Activated CD8-positive, alpha-beta T cell treated with anti-CD3 and anti-CD28 coated beads for 36 hours (primary cell): ENCODE measurements at regions not wholly inside any gene's neighbourhood (a gene's known extent, or its start where the extent isn't known, plus 50 kb on each side); places are given as distances from the start of the nearest gene placed in this dataset.

Experiments
- ATAC-seq: fragments of 200-7000 bp; cut with Tn5 transposase; one replicate; pipeline ENCODE4 v1.10.0; 2021; ENCODE audit warnings: mild to moderate bottlenecking, moderate library complexity
- CTCF ChIA-PET: fragments of 350-600 bp; sonication (Branson Sonifier 250); formaldehyde crosslinking; loops from one replicate; lab custom pipeline; 2021; ENCODE audit warnings: antibody characterized with exemption; lab: Charles Lee
- POLR2A ChIA-PET: fragments of 350-600 bp; sonication (Branson Sonifier 250); formaldehyde crosslinking; loops from one replicate; lab custom pipeline; 2021; ENCODE audit warnings: antibody characterized with exemption; lab: Charles Lee
- DNase-seq: peaks from one replicate; pipeline ENCODE4 v3.0.0-alpha.2; 2020
- H3K27ac Mint-ChIP-seq: one replicate; pipeline ENCODE4 v1.8.0; 2021; ENCODE audit warnings: mild to moderate bottlenecking, mixed read lengths
- H3K27me3 Mint-ChIP-seq: one replicate; pipeline ENCODE4 v1.8.0; 2021; ENCODE audit warnings: mixed read lengths
- H3K36me3 Mint-ChIP-seq: one replicate; pipeline ENCODE4 v1.8.0; 2021; ENCODE audit warnings: low read depth, mixed read lengths
- H3K4me1 Mint-ChIP-seq: one replicate; pipeline ENCODE4 v1.8.0; 2021; ENCODE audit warnings: low read depth, mixed read lengths
- H3K4me3 Mint-ChIP-seq: one replicate; pipeline ENCODE4 v1.8.0; 2021; ENCODE audit warnings: mild to moderate bottlenecking, moderate library complexity, mixed read lengths
- H3K9me3 Mint-ChIP-seq: one replicate; pipeline ENCODE4 v1.8.0; 2021; ENCODE audit warnings: mixed read lengths
- CTCF ChIP-seq: fragments of 200-600 bp; IDR thresholded peaks from one replicate; pipeline ENCODE4 v1.8.0; 2022; ENCODE audit warnings: antibody characterized with exemption, mild to moderate bottlenecking
- intact Hi-C: fragments of 100-400 bp; cut with micrococcal nuclease; formaldehyde crosslinking; loops from one replicate; pipeline ENCODE4 v1.10.0; 2022

- Mint-ChIP-seq H3K9me3 (no peaks in the 10 kb centered on the region), H3K27ac (no peak overlapping the region), H3K4me1 (no peaks in the 10 kb centered on the region), H3K27me3 (peaks cover 4% of the 10 kb centered on the region), H3K36me3 (no peaks in the 10 kb centered on the region), H3K4me3 (no peak overlapping the region)
- ATAC-seq (no peak), DNase-seq (no peak)
- no peak for TF ChIP-seq CTCF
- intact Hi-C loops: no loop called here
- ChIA-PET POLR2A (no interaction called here), CTCF (no interaction called here)
Observed at GRCh38 chr4:175973027-175973923, 92.4 kb upstream of the WDR17 start.

- Mint-ChIP-seq H3K4me3 (no peak overlapping the region), H3K9me3 (peaks cover 2% of the 10 kb centered on the region), H3K27ac (no peak overlapping the region), H3K4me1 (no peaks in the 10 kb centered on the region), H3K27me3 (peaks cover 2% of the 10 kb centered on the region), H3K36me3 (no peaks in the 10 kb centered on the region)
- CTCF ChIA-PET: no interaction called here
- intact Hi-C loops: no loop called here
- ATAC-seq: no peak
- TF ChIP-seq CTCF: no peak
- POLR2A ChIA-PET: no interaction called here
- DNase-seq: no peak
Observed at GRCh38 chr4:175983636-175984035, 82.0 kb upstream of the WDR17 start.

GRCh38 chr4:175986668-175987067 is 79.0 kb upstream of the WDR17 start:
- Mint-ChIP-seq H3K9me3 (peaks cover 2% of the 10 kb centered on the region), H3K27me3 (peaks cover 2% of the 10 kb centered on the region), H3K4me3 (no peak overlapping the region), H3K27ac (no peak overlapping the region), H3K4me1 (no peaks in the 10 kb centered on the region), H3K36me3 (no peaks in the 10 kb centered on the region)
- no peak for TF ChIP-seq CTCF
- DNase-seq (no peak), ATAC-seq (no peak)
- intact Hi-C loops: no loop called here
- POLR2A ChIA-PET: no interaction called here
- CTCF ChIA-PET: interaction anchor here (1.1 to 1.2 kb wide), 2 partner anchors 137 to 354 kb away, joined by 3 read pairs; no protein-coding TSS in a partner anchor

- no peak for ATAC-seq
- no peaks in the 10 kb centered on the region for H3K36me3 Mint-ChIP-seq
Observed at GRCh38 chr4:175988511-175988910, 77.1 kb upstream of the WDR17 start.

More at GRCh38 chr4:175988511-175988910, 77.1 kb upstream of the WDR17 start:
- Mint-ChIP-seq H3K4me3 (no peak overlapping the region), H3K4me1 (no peaks in the 10 kb centered on the region), H3K27ac (no peak overlapping the region), H3K27me3 (peaks cover 2% of the 10 kb centered on the region), H3K9me3 (peaks cover 2% of the 10 kb centered on the region)
- DNase-seq: no peak
- ChIA-PET POLR2A (interaction anchor here (0.7 kb wide), 1 partner anchor 708 kb away, joined by 3 read pairs; no protein-coding TSS in a partner anchor), CTCF (no interaction called here)
- no peak for TF ChIP-seq CTCF
- intact Hi-C loops: no loop called here
